HUES48 (cell line): ENCODE measurements at regions not wholly inside any gene's neighbourhood (a gene's known extent, or its start where the extent isn't known, plus 50 kb on each side); places are given as distances from the start of the nearest gene placed in this dataset.

Source experiments
- H3K27ac ChIP-seq: one replicate; pipeline ENCODE4 v1.7.0; 2013; ENCODE audit warnings: low read depth, low read length, inconsistent platforms
- H3K27me3 ChIP-seq: 2 replicates; pipeline ENCODE4 v1.6.1; 2013; ENCODE audit warnings: mild to moderate bottlenecking, low read length; ENCODE audit not compliant: control insufficient read depth, insufficient read depth
- H3K36me3 ChIP-seq: 2 replicates; pipeline ENCODE4 v1.6.1; 2013; ENCODE audit warnings: low read length; ENCODE audit not compliant: control insufficient read depth, insufficient read depth
- H3K4me1 ChIP-seq: 2 replicates; pipeline ENCODE4 v1.6.1; 2013; ENCODE audit warnings: mild to moderate bottlenecking, low read length; ENCODE audit not compliant: control insufficient read depth, insufficient read depth
- H3K4me3 ChIP-seq: 2 replicates; pipeline ENCODE4 v1.5.1; 2013; ENCODE audit warnings: mild to moderate bottlenecking, low read depth, low read length
- H3K9ac ChIP-seq: 2 replicates; pipeline ENCODE4 v1.6.1; 2013; ENCODE audit warnings: mild to moderate bottlenecking, low read depth, low read length, moderate library complexity
- H3K9me3 ChIP-seq: 2 replicates; pipeline ENCODE4 v1.6.1; 2013; ENCODE audit warnings: low read length; ENCODE audit not compliant: control insufficient read depth, insufficient read depth

DNA sequence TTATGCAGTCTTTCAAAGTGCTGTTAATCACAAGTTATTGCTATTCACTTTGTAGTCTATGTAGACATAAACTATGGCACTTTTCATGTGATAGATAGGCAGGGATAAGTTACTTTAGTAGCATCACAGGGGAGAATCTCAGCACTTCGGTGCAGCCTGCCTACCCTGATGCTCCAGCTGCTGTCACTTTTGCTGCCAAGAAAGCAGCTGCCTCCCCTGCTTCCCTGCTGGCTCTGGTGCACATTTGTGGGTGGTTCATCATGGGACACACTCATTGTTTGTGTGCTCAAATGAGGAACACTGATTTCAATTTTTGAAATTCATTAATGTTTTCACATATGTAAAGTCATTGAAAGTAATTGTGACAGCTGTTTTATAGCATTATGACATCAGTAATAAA, 272.6 kb downstream of the S1PR1 start:
- H3K27ac ChIP-seq: no peak overlapping the region
- H3K4me1 ChIP-seq: no peaks in the 10 kb centered on the region
- H3K9ac ChIP-seq: no peak overlapping the region
- no peaks in the 10 kb centered on the region for H3K27me3 ChIP-seq
- no peaks in the 10 kb centered on the region for H3K36me3 ChIP-seq
- H3K9me3 ChIP-seq: no peaks in the 10 kb centered on the region
- no peak overlapping the region for H3K4me3 ChIP-seq

DNA sequence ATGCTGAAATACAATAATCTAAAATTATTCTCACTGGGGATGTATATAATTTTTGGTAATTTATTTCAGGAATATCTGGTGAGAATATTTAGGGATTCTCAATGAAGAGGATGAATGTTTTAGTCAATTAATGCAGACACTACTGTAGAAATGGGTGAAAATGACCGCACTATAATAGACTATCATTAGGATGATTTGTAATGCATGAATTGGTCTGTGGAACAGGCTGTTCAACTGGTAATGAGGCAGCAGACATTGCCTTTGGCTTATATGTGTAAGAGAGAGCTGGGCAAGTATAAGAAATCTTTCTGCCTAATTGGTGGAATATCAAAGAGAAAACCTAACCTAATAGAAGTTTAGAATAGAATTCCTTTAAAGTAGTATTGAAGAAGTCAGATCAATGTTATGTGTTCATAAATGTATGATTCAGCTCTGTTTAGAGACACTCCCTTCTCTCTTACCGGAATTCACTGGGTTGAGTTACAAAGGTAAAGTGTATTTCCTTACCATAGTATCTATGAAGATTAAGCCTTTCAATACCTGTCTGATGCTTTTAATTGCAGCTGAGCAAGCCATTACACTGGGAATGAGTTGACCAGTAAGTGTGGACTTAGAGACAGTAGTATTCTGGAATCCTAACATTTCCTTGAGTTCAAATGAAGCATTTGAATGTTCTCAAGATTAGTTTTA, 274.5 kb downstream of the S1PR1 start:
- no peak overlapping the region for H3K27ac ChIP-seq
- H3K9me3 ChIP-seq: no peaks in the 10 kb centered on the region; the same call in 1 of the 2 replicates
- H3K36me3 ChIP-seq: no peaks in the 10 kb centered on the region
- no peak overlapping the region for H3K9ac ChIP-seq
- no peak overlapping the region for H3K4me3 ChIP-seq
- H3K27me3 ChIP-seq: no peaks in the 10 kb centered on the region
- no peaks in the 10 kb centered on the region for H3K4me1 ChIP-seq

DNA sequence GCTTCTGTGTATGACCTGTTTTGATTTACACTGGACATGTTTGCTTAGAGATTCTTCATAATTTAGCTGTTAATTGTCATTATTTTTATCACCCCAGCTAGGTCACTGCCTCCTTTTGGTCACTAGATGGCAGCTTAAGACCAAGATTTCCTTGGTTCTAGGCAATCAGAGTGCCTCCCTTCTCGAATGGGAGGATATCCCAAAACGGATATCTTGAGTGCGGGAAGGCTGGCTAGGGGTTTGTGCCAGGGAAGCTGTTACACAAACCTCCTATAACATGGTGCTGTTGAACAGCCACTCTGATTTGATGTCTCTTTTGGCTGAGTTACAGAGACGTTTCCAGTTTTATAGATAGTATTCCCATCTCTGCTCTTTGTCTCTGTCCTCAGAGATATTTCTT, 283.5 kb downstream of the S1PR1 start:
- Histone ChIP-seq H3K4me3 (no peak overlapping the region), H3K36me3 (no peaks in the 10 kb centered on the region), H3K9me3 (no peaks in the 10 kb centered on the region; the same call in 1 of the 2 replicates), H3K27ac (no peak overlapping the region), H3K4me1 (no peaks in the 10 kb centered on the region), H3K9ac (no peak overlapping the region), H3K27me3 (no peaks in the 10 kb centered on the region)

DNA sequence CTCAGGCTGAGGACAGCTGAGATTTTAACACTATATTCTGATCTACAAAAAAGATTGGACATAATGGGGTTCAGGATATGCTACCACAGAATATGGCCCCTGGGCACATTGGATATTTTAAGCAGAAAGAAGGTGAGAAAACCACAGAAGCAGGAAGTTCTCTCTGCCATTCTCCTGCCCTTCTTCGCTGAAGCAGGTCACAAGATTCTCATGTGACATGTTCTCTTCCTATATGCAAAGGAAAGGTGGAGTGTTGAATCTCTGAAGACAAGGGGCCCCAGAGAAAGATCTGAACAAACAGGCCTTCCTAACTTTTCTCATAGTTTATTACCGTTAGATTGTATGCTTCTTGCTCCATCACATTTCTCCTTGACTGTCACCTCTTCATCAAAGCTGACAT, 285.7 kb downstream of the S1PR1 start:
- H3K9ac ChIP-seq: no peak overlapping the region
- no peaks in the 10 kb centered on the region for H3K36me3 ChIP-seq
- H3K27me3 ChIP-seq: no peaks in the 10 kb centered on the region
- no peaks in the 10 kb centered on the region for H3K9me3 ChIP-seq
- no peaks in the 10 kb centered on the region for H3K4me1 ChIP-seq
- H3K4me3 ChIP-seq: no peak overlapping the region
- H3K27ac ChIP-seq: no peak overlapping the region

DNA sequence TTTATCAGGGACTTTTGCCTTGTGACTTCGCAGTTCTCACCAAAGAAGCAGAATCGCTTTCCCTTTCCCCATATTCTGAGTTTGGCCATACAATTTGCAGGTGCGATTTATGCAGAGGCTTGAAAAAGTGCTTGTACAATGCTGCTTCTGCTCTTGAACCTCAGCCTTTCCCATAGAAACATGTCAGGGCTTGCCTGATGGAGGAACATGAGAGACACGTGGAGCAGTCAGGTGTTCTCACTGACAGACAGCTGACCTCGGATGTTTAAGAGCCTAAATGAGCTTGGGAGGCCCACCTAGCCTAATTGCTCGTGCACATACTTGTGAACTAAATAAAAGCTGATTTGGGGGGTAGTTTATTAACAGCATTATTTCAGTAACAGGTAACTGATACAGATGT, 290.0 kb downstream of the S1PR1 start:
- no peaks in the 10 kb centered on the region for H3K9me3 ChIP-seq
- H3K4me1 ChIP-seq: no peaks in the 10 kb centered on the region
- H3K9ac ChIP-seq: no peak overlapping the region
- H3K36me3 ChIP-seq: no peaks in the 10 kb centered on the region
- H3K4me3 ChIP-seq: no peak overlapping the region
- no peaks in the 10 kb centered on the region for H3K27me3 ChIP-seq
- no peak overlapping the region for H3K27ac ChIP-seq

DNA sequence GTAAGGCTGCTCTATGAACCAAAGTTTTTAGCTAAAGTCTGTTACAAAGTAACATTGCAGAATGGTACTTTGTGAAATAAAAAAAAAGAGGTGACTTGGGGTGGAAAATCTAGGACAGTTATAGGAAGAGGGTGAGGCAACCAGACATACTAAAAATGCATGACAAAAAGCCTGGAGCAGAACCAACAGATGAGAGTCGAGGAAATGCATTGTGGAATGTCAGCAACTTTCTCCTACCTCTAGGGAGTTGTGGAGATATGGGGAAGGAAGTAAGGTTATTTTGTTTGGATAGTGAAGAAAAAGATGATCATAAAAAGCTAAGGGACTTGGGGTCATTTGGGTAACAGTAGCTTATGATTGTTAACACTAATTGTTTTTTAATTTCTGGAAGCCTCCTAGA, 295.6 kb downstream of the S1PR1 start:
- H3K36me3 ChIP-seq: no peaks in the 10 kb centered on the region
- H3K9me3 ChIP-seq: no peaks in the 10 kb centered on the region
- H3K27ac ChIP-seq: no peak overlapping the region
- no peaks in the 10 kb centered on the region for H3K27me3 ChIP-seq
- H3K9ac ChIP-seq: no peak overlapping the region
- H3K4me3 ChIP-seq: no peak overlapping the region
- H3K4me1 ChIP-seq: no peaks in the 10 kb centered on the region

DNA sequence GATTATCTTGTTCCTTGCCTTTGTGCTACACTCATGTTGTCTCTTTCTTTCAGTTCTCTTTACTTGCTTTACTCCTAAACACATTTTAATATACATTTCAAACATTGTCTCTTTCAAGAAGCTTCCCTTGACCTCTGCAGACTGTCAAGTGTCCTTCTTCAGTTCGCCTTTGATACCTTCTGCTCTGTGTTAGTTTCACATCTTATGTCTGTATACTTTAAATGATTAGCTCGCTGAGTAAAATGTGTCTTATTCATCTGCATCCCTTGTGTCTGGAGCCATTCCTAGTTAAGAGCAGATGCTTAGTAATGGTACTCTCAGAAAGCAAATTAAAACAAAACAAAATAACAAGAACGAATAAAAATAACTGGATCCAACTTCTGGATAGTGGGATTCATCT, 303.3 kb downstream of the S1PR1 start:
- H3K27me3 ChIP-seq: no peaks in the 10 kb centered on the region
- no peak overlapping the region for H3K9ac ChIP-seq
- H3K9me3 ChIP-seq: no peaks in the 10 kb centered on the region
- H3K27ac ChIP-seq: no peak overlapping the region
- no peaks in the 10 kb centered on the region for H3K4me1 ChIP-seq
- no peaks in the 10 kb centered on the region for H3K36me3 ChIP-seq
- no peak overlapping the region for H3K4me3 ChIP-seq

DNA sequence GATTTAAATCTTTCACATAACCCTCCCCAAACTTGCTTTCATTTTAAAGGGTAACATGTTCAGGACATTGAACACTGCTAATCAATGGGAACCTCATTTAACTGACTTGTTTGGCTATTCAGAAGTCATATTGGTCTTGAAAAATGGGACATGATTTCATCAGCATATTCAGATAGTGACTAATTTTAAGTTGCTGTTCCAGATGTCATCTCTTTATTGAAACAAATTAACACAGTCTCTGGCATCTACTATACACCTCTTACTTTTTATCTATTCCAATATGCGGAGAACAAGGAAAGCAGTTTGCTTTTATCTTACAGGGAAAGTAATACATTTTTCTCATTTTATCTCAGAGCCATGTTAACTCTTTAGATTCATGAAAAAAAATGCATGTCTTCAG, 310.1 kb downstream of the S1PR1 start:
- Histone ChIP-seq H3K4me3 (no peak overlapping the region), H3K36me3 (no peaks in the 10 kb centered on the region), H3K9me3 (no peaks in the 10 kb centered on the region), H3K27ac (no peak overlapping the region), H3K9ac (no peak overlapping the region), H3K27me3 (no peaks in the 10 kb centered on the region), H3K4me1 (peaks cover 6% of the 10 kb centered on the region; the same call in 1 of the 2 replicates)

DNA sequence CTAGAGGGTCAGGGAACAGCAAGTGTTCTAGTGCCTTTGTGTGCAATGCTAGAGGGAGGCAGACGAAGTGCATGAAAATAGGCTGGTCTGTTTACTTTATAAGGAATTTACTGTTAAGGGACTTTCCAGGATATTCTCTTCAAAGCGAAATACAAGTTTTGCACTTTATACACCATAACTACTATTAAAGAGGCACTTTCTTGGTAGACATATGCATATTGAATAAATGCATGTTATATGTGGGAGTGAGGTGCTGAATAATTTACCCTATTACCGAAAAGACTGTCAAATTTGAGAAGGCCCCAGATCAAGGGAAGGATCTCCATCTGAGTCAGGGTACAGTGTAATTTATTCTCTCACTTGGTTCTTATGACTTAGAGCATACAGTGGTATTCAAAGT, 310.5 kb downstream of the S1PR1 start:
- no peaks in the 10 kb centered on the region for H3K27me3 ChIP-seq
- H3K36me3 ChIP-seq: no peaks in the 10 kb centered on the region
- H3K9ac ChIP-seq: no peak overlapping the region
- peaks cover 6% of the 10 kb centered on the region; the same call in 1 of the 2 replicates for H3K4me1 ChIP-seq
- no peaks in the 10 kb centered on the region for H3K9me3 ChIP-seq
- H3K4me3 ChIP-seq: no peak overlapping the region
- H3K27ac ChIP-seq: no peak overlapping the region

DNA sequence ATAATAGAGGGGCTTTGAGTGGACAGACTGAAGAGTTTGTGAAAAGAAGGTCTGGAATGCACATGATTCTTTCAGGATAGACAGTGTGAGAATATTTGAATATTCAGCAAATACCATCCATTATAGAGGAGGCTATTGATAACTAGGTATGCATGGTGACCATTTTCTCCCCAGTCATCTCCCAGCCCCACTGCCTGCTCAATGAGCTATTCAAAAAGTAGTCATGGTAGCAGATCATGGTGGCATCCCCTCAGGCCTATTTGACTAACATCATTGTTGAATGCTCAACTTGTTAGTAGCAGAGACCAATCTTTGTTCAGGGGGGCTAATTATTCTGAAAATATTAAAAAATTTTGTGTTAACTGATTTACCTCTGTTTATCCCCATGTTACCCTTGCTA, 311.6 kb downstream of the S1PR1 start:
- Histone ChIP-seq H3K27me3 (no peaks in the 10 kb centered on the region), H3K36me3 (no peaks in the 10 kb centered on the region), H3K9ac (no peak overlapping the region), H3K4me1 (peaks cover 6% of the 10 kb centered on the region; the same call in 1 of the 2 replicates), H3K27ac (no peak overlapping the region), H3K9me3 (no peaks in the 10 kb centered on the region), H3K4me3 (no peak overlapping the region)

DNA sequence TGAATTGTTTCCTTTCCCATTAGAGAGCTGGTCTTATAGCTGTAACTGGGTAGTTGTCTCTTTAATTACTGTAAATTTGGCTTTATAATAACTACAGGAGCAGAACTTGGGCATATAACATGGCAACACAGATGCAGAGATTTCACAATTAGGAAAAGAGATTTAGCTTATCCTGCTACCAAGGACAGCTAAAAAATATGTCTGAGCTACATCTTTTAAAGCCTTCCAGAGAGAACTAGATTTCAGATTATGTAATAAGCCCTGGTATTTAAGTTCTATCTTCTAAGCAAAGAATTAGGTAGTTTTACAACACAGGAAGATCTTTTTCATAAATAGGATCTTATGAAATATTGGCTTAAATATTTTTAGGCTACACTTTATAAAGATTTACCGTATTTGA, 313.8 kb downstream of the S1PR1 start:
- Histone ChIP-seq H3K9ac (no peak overlapping the region), H3K27ac (no peak overlapping the region), H3K27me3 (no peaks in the 10 kb centered on the region), H3K36me3 (no peaks in the 10 kb centered on the region), H3K4me3 (no peak overlapping the region), H3K9me3 (0 out of 2 replicates have a peak, but pooled peaks cover 3% of the 10 kb centered on the region), H3K4me1 (peaks cover 6% of the 10 kb centered on the region; the same call in 1 of the 2 replicates)
